Endothelial cell of umbilical vein (primary cell): ENCODE measurements at regions not wholly inside any gene's neighbourhood (a gene's known extent, or its start where the extent isn't known, plus 50 kb on each side); places are given as distances from the start of the nearest gene placed in this dataset.

Experiments
- BruUV-seq: library from RNA; stranded (reverse); fragments of 400-500 nt; replicated peaks from 2 replicates; lab custom pipeline; 2021; lab: Mats Ljungman, UMichigan
- CTCF ChIA-PET: fragments of 300-600, 350-600 bp; sonication (Branson Sonifier 250); formaldehyde crosslinking; loops from one replicate; lab custom pipeline; 2021; ENCODE audit warnings: antibody characterized with exemption, inconsistent platforms; lab: Charles Lee
- POLR2A ChIA-PET: fragments of 300-600, 350-600 bp; sonication (Branson Sonifier 250); formaldehyde crosslinking; loops from one replicate; lab custom pipeline; 2021; ENCODE audit warnings: antibody characterized with exemption, inconsistent platforms; lab: Charles Lee
- DNase-seq: peaks from one replicate; pipeline ENCODE4 v3.0.0-alpha.2; 2011; ENCODE audit warnings: low read depth, low spot score
- FAIRE-seq: peaks from 2 replicates; lab custom pipeline; 2011; peaks lifted over from hg19 to GRCh38; lab: Jason Lieb, UNC
- H2AFZ ChIP-seq: 2 replicates; pipeline ENCODE4 v1.6.0; 2012; ENCODE audit warnings: low read depth, low read length, control low read depth, inconsistent platforms
- H3K27ac ChIP-seq: 2 replicates; pipeline ENCODE4 v1.5.1; 2011; ENCODE audit warnings: low read depth, mild to moderate bottlenecking, control low read depth, low read length, moderate library complexity; ENCODE audit not compliant: insufficient read depth
- H3K27me3 ChIP-seq, 2 experiments: 2 replicates each; pipeline versions ENCODE4 v1.6.0 to v1.6.1; 2011; ENCODE audit warnings: low read length in 2 of 2, mixed read lengths in 1 of 2; ENCODE audit not compliant: control insufficient read depth in 2 of 2, insufficient read depth in 2 of 2
- H3K36me3 ChIP-seq, 2 experiments: 2 replicates in 1 of 2; 3 replicates in 1 of 2; pipeline ENCODE4 v1.5.1; 2011; ENCODE audit warnings: low read length in 2 of 2, mild to moderate bottlenecking in 1 of 2, moderate library complexity in 1 of 2; ENCODE audit not compliant: control insufficient read depth in 2 of 2, insufficient read depth in 2 of 2; ENCODE audit errors: extremely low read depth in 1 of 2
- H3K4me1 ChIP-seq: 3 replicates; pipeline ENCODE4 v1.5.1; 2011; ENCODE audit warnings: mild to moderate bottlenecking, low read length; ENCODE audit not compliant: control insufficient read depth, insufficient read depth; ENCODE audit errors: extremely low read depth
- H3K4me2 ChIP-seq: 2 replicates; pipeline ENCODE4 v1.6.1; 2011; ENCODE audit warnings: low read length, control low read depth, mixed read lengths; ENCODE audit not compliant: insufficient read depth
- H3K4me3 ChIP-seq, 3 experiments: fragments of 200-600 bp in 1 of 3; sonication (generic), shearing (Covaris generic) in 1 of 3; replicated peaks in 1 of 3; 2 replicates each; pipeline ENCODE4 v1.5.1; 2011 to 2016; ENCODE audit warnings: control low read depth in 3 of 3, low read length in 3 of 3, mild to moderate bottlenecking in 2 of 3, inconsistent platforms in 1 of 3, low read depth in 1 of 3, moderate library complexity in 1 of 3; ENCODE audit not compliant: insufficient read depth in 1 of 3
- H3K79me2 ChIP-seq: 2 replicates; pipeline ENCODE4 v1.6.0; 2012; ENCODE audit warnings: low read length, inconsistent platforms; ENCODE audit not compliant: control insufficient read depth, insufficient read depth
- H3K9ac ChIP-seq: replicated peaks from 2 replicates; pipeline ENCODE3; 2011; ENCODE audit warnings: low read length, control low read depth; ENCODE audit not compliant: insufficient read depth; ENCODE audit errors: extremely low read depth
- H3K9me1 ChIP-seq: replicated peaks from 3 replicates; pipeline ENCODE4 v1.6.0; 2011; ENCODE audit warnings: mild to moderate bottlenecking, low read length; ENCODE audit not compliant: control insufficient read depth, insufficient read depth; ENCODE audit errors: extremely low read depth
- H3K9me3 ChIP-seq: replicated peaks from 2 replicates; pipeline ENCODE4 v1.5.1; 2012; ENCODE audit warnings: low read length, inconsistent platforms; ENCODE audit not compliant: control insufficient read depth, insufficient read depth
- H4K20me1 ChIP-seq: replicated peaks from 2 replicates; pipeline ENCODE3; 2011; ENCODE audit warnings: mild to moderate bottlenecking, low read length; ENCODE audit not compliant: control insufficient read depth, insufficient read depth; ENCODE audit errors: extremely low read depth
- EZH2 ChIP-seq: IDR thresholded peaks from 2 replicates; pipeline ENCODE4 v1.6.1; 2012; ENCODE audit warnings: borderline replicate concordance, low read depth, mild to moderate bottlenecking, moderate library complexity, low read length, inconsistent platforms; ENCODE audit not compliant: severe bottlenecking
- FOS ChIP-seq: IDR thresholded peaks from 2 replicates; pipeline ENCODE4 v1.6.1; 2011; ENCODE audit warnings: mild to moderate bottlenecking, low read length, moderate library complexity, borderline replicate concordance; ENCODE audit not compliant: insufficient read depth
- GATA2 ChIP-seq: IDR thresholded peaks from 2 replicates; pipeline ENCODE4 v1.7.0; 2011; ENCODE audit warnings: low read depth, mild to moderate bottlenecking, moderate library complexity, mixed read lengths, low read length; ENCODE audit not compliant: insufficient read length, insufficient read depth
- JUN ChIP-seq: IDR thresholded peaks from 2 replicates; pipeline ENCODE4 v1.6.1; 2011; ENCODE audit warnings: borderline replicate concordance, low read depth; ENCODE audit not compliant: insufficient read length, insufficient read depth
- MYC ChIP-seq: IDR thresholded peaks from one replicate; pipeline ENCODE4 v1.6.1; 2011; ENCODE audit warnings: mild to moderate bottlenecking, low read depth, low read length
- POLR2A ChIP-seq: IDR thresholded peaks from 2 replicates; pipeline ENCODE4 v1.6.1; 2012; ENCODE audit warnings: low read depth, mild to moderate bottlenecking, control low read depth, low read length
- POLR2AphosphoS5 ChIP-seq: IDR thresholded peaks from 2 replicates; pipeline ENCODE4 v1.6.1; 2012; ENCODE audit warnings: low read depth, mild to moderate bottlenecking, control low read depth, low read length, moderate library complexity; ENCODE audit not compliant: insufficient read depth
- dilution Hi-C: fragments of 300-500 bp; cut with MboI; formaldehyde crosslinking; loops from one replicate; pipeline ENCODE4 v1.15.0; 2019; ENCODE audit warnings: low sequenced_read_pairs; ENCODE audit not compliant: extremely low pct_ligation_motif_present
- intact Hi-C: fragments of 100-400 bp; cut with micrococcal nuclease; formaldehyde crosslinking; loops from one replicate; pipeline ENCODE4 v1.10.0; 2022
- TF ChIP-seq, protein P1 (sequence below): IDR thresholded peaks from 2 replicates; pipeline ENCODE4 v1.6.1; 2011; ENCODE audit not compliant: insufficient read depth, insufficient read length
- TF ChIP-seq, protein P2 (sequence below), 2 donors: IDR thresholded peaks; 1 replicate in 1 of 2; 2 replicates in 1 of 2; pipeline ENCODE4 v1.5.1; 2011; ENCODE audit warnings: low read length in 2 of 2, mild to moderate bottlenecking in 2 of 2, moderate library complexity in 2 of 2, control low read depth in 1 of 2, inconsistent platforms in 1 of 2, low read depth in 1 of 2; ENCODE audit not compliant: insufficient read depth in 1 of 2; ENCODE audit errors: extremely low read depth in 1 of 2

DNA sequence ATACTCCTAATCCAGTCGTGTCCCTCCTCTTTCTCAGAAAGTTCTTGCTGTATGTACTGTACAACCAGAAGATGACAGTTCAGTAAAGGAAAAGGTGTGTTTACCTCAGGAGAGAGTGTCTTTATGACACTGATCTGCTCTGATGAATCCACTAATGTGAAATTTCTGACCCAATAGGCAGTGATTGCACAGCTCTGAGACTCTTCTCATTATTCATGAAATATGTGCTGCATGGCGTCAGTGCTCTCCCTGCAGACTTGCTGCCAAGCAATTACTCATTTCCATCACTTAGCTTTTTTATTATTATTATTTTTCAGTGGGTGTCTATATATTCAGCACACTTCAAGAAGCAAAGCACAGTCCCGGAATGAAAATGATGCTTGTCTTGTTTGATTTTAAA, 389.0 kb downstream of the RASEF start:
- no peak overlapping the region for H2AFZ ChIP-seq
- no peak overlapping the region for H3K9ac ChIP-seq
- dilution Hi-C loops: no loop called here
- POLR2A ChIA-PET: no interaction called here
- intact Hi-C loops: no loop called here
- no peak overlapping the region for H3K4me3 ChIP-seq
- no peaks in the 10 kb centered on the region for H3K27me3 ChIP-seq
- no peak overlapping the region for H3K27ac ChIP-seq
- H3K9me3 ChIP-seq: no peaks in the 10 kb centered on the region
- no peak overlapping the region for H3K4me2 ChIP-seq
- FAIRE-seq (no peak), DNase-seq (no peak)
- TF ChIP-seq MYC (no peak), FOS (no peak), EZH2 (no peak), POLR2A (no peak), POLR2AphosphoS5 (no peak), GATA2 (no peak), JUN (no peak)
- TF ChIP-seq, protein P1, sequence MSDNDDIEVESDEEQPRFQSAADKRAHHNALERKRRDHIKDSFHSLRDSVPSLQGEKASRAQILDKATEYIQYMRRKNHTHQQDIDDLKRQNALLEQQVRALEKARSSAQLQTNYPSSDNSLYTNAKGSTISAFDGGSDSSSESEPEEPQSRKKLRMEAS: no peak
- TF ChIP-seq, protein P2, sequence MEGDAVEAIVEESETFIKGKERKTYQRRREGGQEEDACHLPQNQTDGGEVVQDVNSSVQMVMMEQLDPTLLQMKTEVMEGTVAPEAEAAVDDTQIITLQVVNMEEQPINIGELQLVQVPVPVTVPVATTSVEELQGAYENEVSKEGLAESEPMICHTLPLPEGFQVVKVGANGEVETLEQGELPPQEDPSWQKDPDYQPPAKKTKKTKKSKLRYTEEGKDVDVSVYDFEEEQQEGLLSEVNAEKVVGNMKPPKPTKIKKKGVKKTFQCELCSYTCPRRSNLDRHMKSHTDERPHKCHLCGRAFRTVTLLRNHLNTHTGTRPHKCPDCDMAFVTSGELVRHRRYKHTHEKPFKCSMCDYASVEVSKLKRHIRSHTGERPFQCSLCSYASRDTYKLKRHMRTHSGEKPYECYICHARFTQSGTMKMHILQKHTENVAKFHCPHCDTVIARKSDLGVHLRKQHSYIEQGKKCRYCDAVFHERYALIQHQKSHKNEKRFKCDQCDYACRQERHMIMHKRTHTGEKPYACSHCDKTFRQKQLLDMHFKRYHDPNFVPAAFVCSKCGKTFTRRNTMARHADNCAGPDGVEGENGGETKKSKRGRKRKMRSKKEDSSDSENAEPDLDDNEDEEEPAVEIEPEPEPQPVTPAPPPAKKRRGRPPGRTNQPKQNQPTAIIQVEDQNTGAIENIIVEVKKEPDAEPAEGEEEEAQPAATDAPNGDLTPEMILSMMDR (IDR thresholded peaks at IDR 0.05; ENCODE audit: extremely low read depth in 1 of 2, insufficient read depth in 1 of 2, low read depth in 1 of 2, low read length in 2 of 2): no peak
- CTCF ChIA-PET: no interaction called here
- H4K20me1 ChIP-seq: no peaks in the 10 kb centered on the region
- no peaks in the 10 kb centered on the region for H3K9me1 ChIP-seq
- H3K36me3 ChIP-seq: no peaks in the 10 kb centered on the region
- no peaks in the 10 kb centered on the region for H3K79me2 ChIP-seq
- no peaks in the 10 kb centered on the region for H3K4me1 ChIP-seq
- BruUV-seq: no TSS peak
